Adrenal gland (tissue), 9 donors: ENCODE measurements at regions not wholly inside any gene's neighbourhood (a gene's known extent, or its start where the extent isn't known, plus 50 kb on each side); places are given as distances from the start of the nearest gene placed in this dataset.

Experiments
- DNase-seq, 7 donors: peaks; one replicate each; pipeline ENCODE4 v3.0.0-alpha.2; 2019 to 2020
- H3K27ac ChIP-seq, 5 donors: fragments of 200-600 bp; sonication (generic) in 4 of 5; 1 replicate in 3 of 5; 2 replicates in 2 of 5; pipeline versions ENCODE4 v1.5.1 to v1.8.0; 2016 to 2020; ENCODE audit warnings: mild to moderate bottlenecking in 1 of 5
- H3K27me3 ChIP-seq: fragments of 200-600 bp; 2 replicates; pipeline ENCODE4 v1.8.0; 2021
- H3K36me3 ChIP-seq, 2 donors: fragments of 200-600 bp; replicated peaks in 1 of 2; 1 replicate in 1 of 2; 2 replicates in 1 of 2; pipeline versions ENCODE4 v1.5.1 to v1.8.0; 2018 to 2022
- H3K4me1 ChIP-seq, 2 donors: fragments of 200-600 bp; replicated peaks in 1 of 2; 1 replicate in 1 of 2; 2 replicates in 1 of 2; pipeline versions ENCODE4 v1.5.1 to v1.8.0; 2018 to 2021
- H3K4me3 ChIP-seq, 4 donors: fragments of 200-600 bp; sonication (generic) in 3 of 4; one replicate each; pipeline ENCODE4 v1.5.1; 2016 to 2018
- H3K9me3 ChIP-seq, 3 donors: fragments of 200-600 bp; sonication (generic) in 1 of 3; replicated peaks in 1 of 3; 1 replicate in 2 of 3; 2 replicates in 1 of 3; pipeline versions ENCODE4 v1.5.1 to v1.8.0; 2016 to 2021
- POLR2A ChIP-seq, 2 donors: fragments of 450-650 bp; IDR thresholded peaks; one replicate each; pipeline ENCODE4 v1.6.1; 2017; ENCODE audit warnings: antibody characterized with exemption in 2 of 2, mild to moderate bottlenecking in 2 of 2, moderate library complexity in 1 of 2
- WGBS, 4 donors: extraction: QIAGEN DNeasy Blood & Tissue Kit in 2 of 4; methylation state at CpG; one replicate each; pipeline versions ENCODE4 v1.1.5 to v1.1.7; 2013 to 2017; 5-methylcytosine and 5-hydroxymethylcytosine counted together
- intact Hi-C, 2 donors: fragments of 100-400 bp; cut with DNase I; formaldehyde crosslinking; loops; one replicate each; pipeline versions ENCODE4 v1.14.1 to v1.15.0; 2022 to 2023
- TF ChIP-seq, protein P1 (sequence below), 6 experiments: fragments of 450-650 bp in 4 of 6; fragments of 200-600 bp in 2 of 6; sonication (generic) in 1 of 6; IDR thresholded peaks; 1 replicate in 5 of 6; 2 replicates in 1 of 6; pipeline versions ENCODE4 v1.5.1 to v1.8.0; 2016 to 2021; ENCODE audit warnings: antibody characterized with exemption in 6 of 6, mild to moderate bottlenecking in 2 of 6, moderate library complexity in 1 of 6
- donor health status: healthy with polysubstance abuse.
- donor health status: Bipolar disorder and iron deficiency.
- donor health status: DM: yes; HTN: yes; CAD: no.
- donor health status: DM: no; HTN: no; CAD: no.
- donor health status: DM: no; HTN: no; CAD: no.

DNA sequence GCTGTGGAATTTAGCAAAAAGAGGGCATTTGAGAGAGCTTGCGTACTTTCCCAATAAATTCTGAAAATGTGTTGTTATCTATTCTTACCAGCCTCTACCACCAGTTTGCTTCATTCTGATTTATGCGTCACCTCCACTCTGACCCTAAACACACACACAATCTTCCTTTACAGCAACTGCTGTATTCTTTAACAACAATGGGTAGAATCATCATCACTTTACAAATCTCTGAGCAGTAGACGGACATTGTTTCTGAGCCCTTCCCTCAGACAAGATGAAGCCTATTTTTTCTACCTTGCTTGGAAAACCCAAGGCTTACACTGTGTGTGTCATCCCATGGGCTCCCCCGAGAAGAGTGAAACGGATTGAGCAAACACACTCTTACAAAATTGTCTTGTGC, 83.1 kb upstream of the RASA1 start:
- H3K4me1 ChIP-seq, result no peaks in the 10 kb centered on the region
- DNase-seq, result no peak
- H3K36me3 ChIP-seq, result no peaks in the 10 kb centered on the region
- 67 to 70% (median 69%) methylated on average over 5 of the region's 5 CpGs for WGBS, 4 donors
- H3K27ac ChIP-seq, result no peak overlapping the region
- TF ChIP-seq, protein P1, sequence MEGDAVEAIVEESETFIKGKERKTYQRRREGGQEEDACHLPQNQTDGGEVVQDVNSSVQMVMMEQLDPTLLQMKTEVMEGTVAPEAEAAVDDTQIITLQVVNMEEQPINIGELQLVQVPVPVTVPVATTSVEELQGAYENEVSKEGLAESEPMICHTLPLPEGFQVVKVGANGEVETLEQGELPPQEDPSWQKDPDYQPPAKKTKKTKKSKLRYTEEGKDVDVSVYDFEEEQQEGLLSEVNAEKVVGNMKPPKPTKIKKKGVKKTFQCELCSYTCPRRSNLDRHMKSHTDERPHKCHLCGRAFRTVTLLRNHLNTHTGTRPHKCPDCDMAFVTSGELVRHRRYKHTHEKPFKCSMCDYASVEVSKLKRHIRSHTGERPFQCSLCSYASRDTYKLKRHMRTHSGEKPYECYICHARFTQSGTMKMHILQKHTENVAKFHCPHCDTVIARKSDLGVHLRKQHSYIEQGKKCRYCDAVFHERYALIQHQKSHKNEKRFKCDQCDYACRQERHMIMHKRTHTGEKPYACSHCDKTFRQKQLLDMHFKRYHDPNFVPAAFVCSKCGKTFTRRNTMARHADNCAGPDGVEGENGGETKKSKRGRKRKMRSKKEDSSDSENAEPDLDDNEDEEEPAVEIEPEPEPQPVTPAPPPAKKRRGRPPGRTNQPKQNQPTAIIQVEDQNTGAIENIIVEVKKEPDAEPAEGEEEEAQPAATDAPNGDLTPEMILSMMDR (IDR thresholded peaks at IDR 0.05), result no peak
- TF ChIP-seq POLR2A (IDR thresholded peaks at IDR 0.05), result no peak
- no peaks in the 10 kb centered on the region for H3K27me3 ChIP-seq
- H3K4me3 ChIP-seq, result no peak overlapping the region
- intact Hi-C loops, result no loop called here
- no peaks in the 10 kb centered on the region for H3K9me3 ChIP-seq

DNA sequence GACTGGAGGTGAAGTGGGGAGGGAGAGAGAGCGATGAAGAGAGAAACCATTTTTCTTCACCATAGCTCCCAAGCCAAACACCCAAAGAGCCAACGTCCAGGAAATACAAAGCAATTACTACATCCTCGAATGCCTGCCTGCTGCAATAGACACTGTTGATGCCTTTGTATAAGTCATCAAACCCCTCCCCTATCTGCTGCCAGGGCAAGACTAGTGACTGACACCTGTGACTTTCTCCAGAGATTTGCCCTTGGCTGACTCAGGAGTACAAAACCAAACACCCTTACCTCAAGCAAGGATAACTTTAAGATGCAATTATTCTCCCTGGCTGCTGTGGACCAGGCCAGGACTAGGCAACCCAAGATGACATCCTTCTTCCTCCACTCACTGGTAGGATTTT, 81.8 kb upstream of the RASA1 start:
- no peak for TF ChIP-seq POLR2A (IDR thresholded peaks at IDR 0.05)
- TF ChIP-seq, protein P1 (IDR thresholded peaks at IDR 0.05), result no peak
- WGBS, 4 donors, result 38 to 60% (median 52%) methylated on average over 3 of the region's 3 CpGs

DNA sequence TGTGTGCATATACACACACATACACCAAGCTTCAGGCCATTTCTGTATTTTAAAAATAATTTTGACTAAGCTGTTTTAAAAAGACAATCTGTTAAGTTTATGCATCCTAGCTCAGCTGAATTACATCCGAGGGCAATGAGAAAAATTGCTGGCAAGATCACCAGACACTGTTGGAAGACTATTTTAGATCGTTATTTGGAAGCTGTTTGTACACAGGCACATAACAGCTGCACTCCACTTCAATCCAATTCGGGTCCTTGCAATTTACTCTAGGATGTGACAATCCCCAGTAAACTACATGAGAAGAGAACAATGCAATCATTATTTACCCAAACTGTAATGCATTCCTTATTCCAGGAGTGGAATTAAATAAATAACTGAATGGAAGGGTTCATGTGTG, 79.3 kb upstream of the RASA1 start:
- no peak for DNase-seq
- no peaks in the 10 kb centered on the region for H3K27me3 ChIP-seq
- no peaks in the 10 kb centered on the region for H3K36me3 ChIP-seq
- intact Hi-C loops, result no loop called here
- no peaks in the 10 kb centered on the region for H3K9me3 ChIP-seq
- no peaks in the 10 kb centered on the region for H3K4me1 ChIP-seq
- 62 to 68% (median 66%) methylated on average over 3 of the region's 3 CpGs for WGBS, 4 donors
- no peak overlapping the region for H3K4me3 ChIP-seq
- TF ChIP-seq, protein P1 (IDR thresholded peaks at IDR 0.05), result no peak
- no peak for TF ChIP-seq POLR2A (IDR thresholded peaks at IDR 0.05)
- H3K27ac ChIP-seq, result no peak overlapping the region

More for the DNA sequence above, 81.8 kb upstream of the RASA1 start:
- intact Hi-C loops, result no loop called here
- DNase-seq, result no peak
- H3K4me1 ChIP-seq, result no peaks in the 10 kb centered on the region
- no peak overlapping the region for H3K27ac ChIP-seq
- no peak overlapping the region for H3K4me3 ChIP-seq
- no peaks in the 10 kb centered on the region for H3K27me3 ChIP-seq
- no peaks in the 10 kb centered on the region for H3K9me3 ChIP-seq
- no peaks in the 10 kb centered on the region for H3K36me3 ChIP-seq

DNA sequence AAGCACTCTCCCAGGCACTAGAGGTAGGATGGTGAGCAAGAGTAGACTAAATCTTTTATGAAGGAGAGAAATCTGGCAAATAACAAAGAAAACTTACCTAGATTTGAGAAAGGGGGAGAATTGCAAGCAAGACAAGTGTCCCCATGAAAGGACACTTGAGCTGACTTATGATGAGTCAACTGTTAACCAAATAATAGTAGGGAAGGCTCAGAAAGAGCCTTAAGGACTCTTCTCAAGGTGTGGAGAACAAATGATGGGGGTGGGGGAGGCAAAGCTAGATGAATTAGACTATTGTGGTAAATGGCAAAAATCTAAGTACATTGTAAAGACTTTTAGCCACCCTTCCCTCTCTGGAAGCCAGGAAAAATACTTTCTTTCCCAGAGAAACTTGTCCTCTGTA, 77.6 kb upstream of the RASA1 start:
- intact Hi-C loops, result no loop called here
- DNase-seq, result no peak
- H3K36me3 ChIP-seq, result no peaks in the 10 kb centered on the region
- no peaks in the 10 kb centered on the region for H3K4me1 ChIP-seq
- no peaks in the 10 kb centered on the region for H3K27me3 ChIP-seq
- TF ChIP-seq POLR2A (IDR thresholded peaks at IDR 0.05), result no peak
- TF ChIP-seq, protein P1 (IDR thresholded peaks at IDR 0.05), result no peak
- H3K9me3 ChIP-seq, result no peaks in the 10 kb centered on the region
- H3K4me3 ChIP-seq, result no peak overlapping the region
- no peak overlapping the region for H3K27ac ChIP-seq
